Keratinocyte (primary cell): ENCODE measurements at regions not wholly inside any gene's neighbourhood (a gene's known extent, or its start where the extent isn't known, plus 50 kb on each side); places are given as distances from the start of the nearest gene placed in this dataset.

Experiments
- EZH2 ChIP-seq: IDR thresholded peaks from one replicate; pipeline ENCODE4 v1.6.1; 2012; ENCODE audit warnings: inconsistent platforms, mild to moderate bottlenecking, low read length, moderate library complexity
- TF ChIP-seq, protein P1 (sequence below), 3 experiments: IDR thresholded peaks in 1 of 3; conservative IDR thresholded peaks in 1 of 3; optimal IDR thresholded peaks in 1 of 3; 2 replicates in 2 of 3; 3 replicates in 1 of 3; pipeline versions ENCODE3 to v1.5.1; 2011; ENCODE audit warnings: low read length in 3 of 3, mild to moderate bottlenecking in 3 of 3, moderate library complexity in 2 of 3, control low read depth in 1 of 3, inconsistent platforms in 1 of 3; ENCODE audit not compliant: insufficient read depth in 2 of 3; ENCODE audit errors: extremely low read depth in 1 of 3

DNA sequence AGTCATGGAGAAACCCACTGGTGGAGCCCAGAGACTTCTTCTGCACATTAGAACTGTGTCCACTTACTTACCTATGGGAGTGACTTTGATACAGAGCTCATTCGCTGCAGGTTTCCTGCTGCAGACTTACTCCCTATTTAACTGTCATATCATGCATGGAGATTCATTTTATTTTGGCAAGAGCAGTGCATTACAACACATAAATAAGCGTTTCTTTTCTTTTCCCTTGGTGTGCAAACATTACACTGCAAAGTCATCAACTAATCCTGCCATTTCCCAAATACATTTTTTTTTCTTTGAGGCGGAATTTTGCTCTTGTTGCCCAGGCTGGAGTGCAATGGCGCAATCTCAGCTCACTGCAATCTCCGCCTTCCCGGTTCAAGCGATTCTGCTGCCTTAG, 230.9 kb upstream of the SFRP2 start:
- TF ChIP-seq, protein P1, sequence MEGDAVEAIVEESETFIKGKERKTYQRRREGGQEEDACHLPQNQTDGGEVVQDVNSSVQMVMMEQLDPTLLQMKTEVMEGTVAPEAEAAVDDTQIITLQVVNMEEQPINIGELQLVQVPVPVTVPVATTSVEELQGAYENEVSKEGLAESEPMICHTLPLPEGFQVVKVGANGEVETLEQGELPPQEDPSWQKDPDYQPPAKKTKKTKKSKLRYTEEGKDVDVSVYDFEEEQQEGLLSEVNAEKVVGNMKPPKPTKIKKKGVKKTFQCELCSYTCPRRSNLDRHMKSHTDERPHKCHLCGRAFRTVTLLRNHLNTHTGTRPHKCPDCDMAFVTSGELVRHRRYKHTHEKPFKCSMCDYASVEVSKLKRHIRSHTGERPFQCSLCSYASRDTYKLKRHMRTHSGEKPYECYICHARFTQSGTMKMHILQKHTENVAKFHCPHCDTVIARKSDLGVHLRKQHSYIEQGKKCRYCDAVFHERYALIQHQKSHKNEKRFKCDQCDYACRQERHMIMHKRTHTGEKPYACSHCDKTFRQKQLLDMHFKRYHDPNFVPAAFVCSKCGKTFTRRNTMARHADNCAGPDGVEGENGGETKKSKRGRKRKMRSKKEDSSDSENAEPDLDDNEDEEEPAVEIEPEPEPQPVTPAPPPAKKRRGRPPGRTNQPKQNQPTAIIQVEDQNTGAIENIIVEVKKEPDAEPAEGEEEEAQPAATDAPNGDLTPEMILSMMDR (optimal IDR thresholded peaks at IDR 0.05 in 1 of 3, IDR thresholded peaks at IDR 0.05 in 1 of 3, conservative IDR thresholded peaks at IDR 0.05 in 1 of 3; ENCODE audit: extremely low read depth in 1 of 3, insufficient read depth in 2 of 3, low read length in 3 of 3) = no peak
- TF ChIP-seq EZH2 = no peak
